DND-41 (cell line): ENCODE measurements at regions not wholly inside any gene's neighbourhood (a gene's known extent, or its start where the extent isn't known, plus 50 kb on each side); places are given as distances from the start of the nearest gene placed in this dataset.

Experiments
- ATAC-seq: fragments of 200-7000 bp; cut with Tn5 transposase; 3 replicates; pipeline ENCODE4 v1.9.1; 2021; ENCODE audit warnings: low read depth; ENCODE audit not compliant: insufficient read depth
- DNase-seq: peaks from one replicate; pipeline ENCODE4 v3.0.0-alpha.2; 2020
- H2AFZ ChIP-seq: 2 replicates; pipeline ENCODE4 v1.6.0; 2012; ENCODE audit warnings: low read depth, low read length
- H3K27ac ChIP-seq: 2 replicates; pipeline ENCODE4 v1.5.1; 2012; ENCODE audit warnings: low read length, inconsistent platforms
- H3K27me3 ChIP-seq: fragments of 200-600 bp; sonication (generic); 2 replicates; pipeline ENCODE4 v1.6.0; 2012; ENCODE audit warnings: low read length, mild to moderate bottlenecking, inconsistent platforms; ENCODE audit not compliant: insufficient read depth, poor library complexity
- H3K36me3 ChIP-seq: 2 replicates; pipeline ENCODE4 v1.5.1; 2012; ENCODE audit warnings: low read length, inconsistent platforms; ENCODE audit not compliant: insufficient read depth
- H3K4me1 ChIP-seq: 2 replicates; pipeline ENCODE4 v1.5.1; 2012; ENCODE audit warnings: mild to moderate bottlenecking, low read length; ENCODE audit not compliant: insufficient read depth
- H3K4me2 ChIP-seq: 2 replicates; pipeline ENCODE4 v1.6.0; 2012; ENCODE audit warnings: mild to moderate bottlenecking, moderate library complexity, low read length, inconsistent platforms; ENCODE audit not compliant: insufficient read depth
- H3K4me3 ChIP-seq, 2 experiments: fragments of 200-600 bp in 1 of 2; shearing (Covaris generic) in 1 of 2; 2 replicates each; pipeline ENCODE4 v1.5.1; 2012 to 2016; ENCODE audit warnings: inconsistent platforms in 2 of 2, low read length in 2 of 2, mild to moderate bottlenecking in 2 of 2, low read depth in 1 of 2, moderate library complexity in 1 of 2
- H3K79me2 ChIP-seq: 2 replicates; pipeline ENCODE4 v1.6.0; 2012; ENCODE audit warnings: low read length, inconsistent platforms; ENCODE audit not compliant: insufficient read depth
- H3K9ac ChIP-seq: 2 replicates; pipeline ENCODE4 v1.6.0; 2012; ENCODE audit warnings: low read depth, mild to moderate bottlenecking, inconsistent platforms, low read length, moderate library complexity
- H3K9me3 ChIP-seq: 2 replicates; pipeline ENCODE4 v1.5.1; 2012; ENCODE audit warnings: low read length, moderate library complexity, mild to moderate bottlenecking, inconsistent platforms; ENCODE audit not compliant: insufficient read depth, severe bottlenecking
- H4K20me1 ChIP-seq: 2 replicates; pipeline ENCODE4 v1.6.0; 2012; ENCODE audit warnings: low read length; ENCODE audit not compliant: insufficient read depth
- EZH2 ChIP-seq: IDR thresholded peaks from 3 replicates; pipeline ENCODE4 v1.6.1; 2012; ENCODE audit warnings: borderline replicate concordance, low read depth, mild to moderate bottlenecking, moderate library complexity, low read length, inconsistent platforms; ENCODE audit not compliant: severe bottlenecking
- TF ChIP-seq, protein P1 (sequence below): IDR thresholded peaks from 2 replicates; pipeline ENCODE4 v1.5.1; 2012; ENCODE audit warnings: borderline replicate concordance, low read length, moderate library complexity, mild to moderate bottlenecking; ENCODE audit not compliant: poor library complexity, severe bottlenecking; ENCODE audit errors: extremely low read depth

DNA sequence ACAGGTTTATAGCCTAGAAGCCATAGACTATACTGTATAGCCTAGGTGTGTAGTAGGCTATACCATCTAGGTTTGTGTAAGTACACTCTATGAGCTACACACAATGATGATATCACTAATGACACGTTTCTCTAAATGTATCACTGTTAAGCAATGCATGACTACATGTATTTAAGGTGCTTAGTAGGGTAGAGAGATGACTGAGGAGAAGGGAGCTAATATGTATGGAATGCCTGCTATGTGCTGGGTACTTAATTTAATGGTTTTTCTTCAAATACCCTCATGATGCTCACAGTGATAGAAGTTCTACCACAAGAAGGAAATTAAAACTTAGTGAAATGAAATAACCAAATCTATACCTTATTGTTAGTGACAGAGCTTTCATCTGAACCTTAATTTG is 1785.5 kb downstream of the EFNA5 start:
- DNase-seq (no peak), ATAC-seq (no peak)
- Histone ChIP-seq H3K9ac (no peak overlapping the region), H4K20me1 (no peaks in the 10 kb centered on the region), H3K4me3 (no peak overlapping the region), H3K4me1 (no peaks in the 10 kb centered on the region), H3K36me3 (no peaks in the 10 kb centered on the region), H3K27ac (no peak overlapping the region), H3K79me2 (no peaks in the 10 kb centered on the region), H2AFZ (no peak overlapping the region), H3K27me3 (no peaks in the 10 kb centered on the region), H3K9me3 (no peaks in the 10 kb centered on the region), H3K4me2 (no peak overlapping the region)
- no peak for TF ChIP-seq EZH2
- TF ChIP-seq, protein P1, sequence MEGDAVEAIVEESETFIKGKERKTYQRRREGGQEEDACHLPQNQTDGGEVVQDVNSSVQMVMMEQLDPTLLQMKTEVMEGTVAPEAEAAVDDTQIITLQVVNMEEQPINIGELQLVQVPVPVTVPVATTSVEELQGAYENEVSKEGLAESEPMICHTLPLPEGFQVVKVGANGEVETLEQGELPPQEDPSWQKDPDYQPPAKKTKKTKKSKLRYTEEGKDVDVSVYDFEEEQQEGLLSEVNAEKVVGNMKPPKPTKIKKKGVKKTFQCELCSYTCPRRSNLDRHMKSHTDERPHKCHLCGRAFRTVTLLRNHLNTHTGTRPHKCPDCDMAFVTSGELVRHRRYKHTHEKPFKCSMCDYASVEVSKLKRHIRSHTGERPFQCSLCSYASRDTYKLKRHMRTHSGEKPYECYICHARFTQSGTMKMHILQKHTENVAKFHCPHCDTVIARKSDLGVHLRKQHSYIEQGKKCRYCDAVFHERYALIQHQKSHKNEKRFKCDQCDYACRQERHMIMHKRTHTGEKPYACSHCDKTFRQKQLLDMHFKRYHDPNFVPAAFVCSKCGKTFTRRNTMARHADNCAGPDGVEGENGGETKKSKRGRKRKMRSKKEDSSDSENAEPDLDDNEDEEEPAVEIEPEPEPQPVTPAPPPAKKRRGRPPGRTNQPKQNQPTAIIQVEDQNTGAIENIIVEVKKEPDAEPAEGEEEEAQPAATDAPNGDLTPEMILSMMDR: no peak

DNA sequence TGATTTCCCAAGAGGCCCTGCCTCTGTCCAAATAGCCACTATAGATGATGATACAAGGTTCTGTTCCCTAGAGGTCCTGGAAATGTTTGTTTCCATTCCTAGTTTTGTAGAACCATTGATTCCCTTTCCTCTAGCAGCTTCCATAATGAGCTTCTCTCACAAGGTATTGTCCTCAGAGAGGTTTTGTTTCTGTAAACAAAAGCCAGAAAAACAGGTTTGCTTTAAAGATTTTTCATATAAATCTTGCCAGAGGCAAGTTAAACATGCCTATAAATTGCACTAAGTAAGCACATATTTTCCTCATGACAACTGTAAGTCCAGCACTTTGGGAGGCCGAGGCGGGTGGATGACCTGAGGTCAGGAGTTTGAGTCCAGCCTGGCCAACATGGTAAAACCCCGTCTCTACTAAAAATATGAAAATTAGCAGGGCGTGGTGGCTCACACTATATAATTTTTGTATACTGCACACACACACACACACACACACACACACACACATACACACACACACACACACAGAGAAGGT is 1787.7 kb downstream of the EFNA5 start:
- no peaks in the 10 kb centered on the region for H3K9me3 ChIP-seq
- H3K4me2 ChIP-seq: no peak overlapping the region
- no peaks in the 10 kb centered on the region for H3K4me1 ChIP-seq
- no peaks in the 10 kb centered on the region for H3K36me3 ChIP-seq
- H2AFZ ChIP-seq: no peak overlapping the region
- H3K27ac ChIP-seq: no peak overlapping the region
- DNase-seq (no peak), ATAC-seq (no peak)
- H3K4me3 ChIP-seq: no peak overlapping the region
- H3K79me2 ChIP-seq: no peaks in the 10 kb centered on the region
- H4K20me1 ChIP-seq: no peaks in the 10 kb centered on the region
- H3K27me3 ChIP-seq: no peaks in the 10 kb centered on the region
- no peak overlapping the region for H3K9ac ChIP-seq
- no peak for TF ChIP-seq EZH2
- TF ChIP-seq, protein P1: no peak

GRCh38 chr5:105878402-105878801 is 1792.3 kb downstream of the EFNA5 start:
- DNase-seq: no peak
- Histone ChIP-seq H3K4me1 (no peaks in the 10 kb centered on the region), H3K9me3 (no peaks in the 10 kb centered on the region), H3K4me2 (no peak overlapping the region), H3K27ac (no peak overlapping the region), H3K79me2 (no peaks in the 10 kb centered on the region), H3K9ac (no peak overlapping the region), H3K4me3 (no peak overlapping the region), H4K20me1 (no peaks in the 10 kb centered on the region), H3K27me3 (no peaks in the 10 kb centered on the region), H3K36me3 (no peaks in the 10 kb centered on the region), H2AFZ (no peak overlapping the region)
- ATAC-seq: no peak
- TF ChIP-seq, protein P1: no peak
- TF ChIP-seq EZH2: no peak

DNA sequence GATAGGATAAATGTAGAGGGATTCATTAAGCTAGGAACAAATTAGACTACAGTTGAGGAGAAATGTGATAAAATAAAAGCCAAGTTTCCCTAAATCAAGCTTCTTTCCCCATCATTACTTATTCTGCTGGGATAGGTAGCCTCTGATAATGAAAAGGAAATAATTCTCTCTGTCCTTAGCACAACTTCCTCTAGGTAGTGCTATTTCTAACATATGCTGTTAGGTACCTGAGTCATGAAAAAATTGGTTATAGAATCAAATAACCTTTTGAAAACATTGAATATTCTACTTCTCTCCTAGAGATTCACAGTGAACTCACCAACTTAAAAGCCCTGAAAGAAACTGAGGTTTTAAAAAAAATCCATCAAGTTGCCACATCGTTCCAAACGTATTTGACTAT is 1793.1 kb downstream of the EFNA5 start:
- no peaks in the 10 kb centered on the region for H3K36me3 ChIP-seq
- H3K4me1 ChIP-seq: no peaks in the 10 kb centered on the region
- ATAC-seq (no peak), DNase-seq (no peak)
- H3K4me2 ChIP-seq: no peak overlapping the region
- no peaks in the 10 kb centered on the region for H4K20me1 ChIP-seq
- TF ChIP-seq, protein P1: no peak
- no peak for TF ChIP-seq EZH2
- H3K4me3 ChIP-seq: no peak overlapping the region
- H2AFZ ChIP-seq: no peak overlapping the region
- no peak overlapping the region for H3K27ac ChIP-seq
- no peak overlapping the region for H3K9ac ChIP-seq
- no peaks in the 10 kb centered on the region for H3K79me2 ChIP-seq
- H3K9me3 ChIP-seq: no peaks in the 10 kb centered on the region
- no peaks in the 10 kb centered on the region for H3K27me3 ChIP-seq
